ENCODE measurements at regions not wholly inside any gene's neighbourhood (a gene's known extent, or its start where the extent isn't known, plus 50 kb on each side); places are given as distances from the start of the nearest gene placed in this dataset.

DNA sequence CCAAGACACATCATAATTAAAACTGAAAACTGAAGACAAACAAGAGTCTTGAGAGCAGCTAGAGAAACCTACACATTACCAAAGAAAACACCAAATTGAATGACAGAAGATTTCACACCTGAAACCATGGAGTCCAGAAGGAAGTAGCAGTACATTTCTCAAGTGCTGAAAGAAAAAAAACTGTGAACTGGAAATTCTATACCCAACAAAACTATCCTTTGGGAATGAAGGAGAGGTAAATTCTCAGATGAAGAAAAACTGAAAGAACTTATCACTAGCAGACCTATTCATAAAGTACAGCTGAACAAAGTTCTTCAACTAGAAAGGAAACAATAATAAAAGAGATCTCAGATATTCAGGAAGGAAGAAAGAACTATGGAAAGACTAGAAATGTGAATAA, 198.7 kb upstream of the ZNF507 start:
- no peak overlapping the region for H3K4me3 ChIP-seq (ENCODE audit: low read depth in 1 of 3, low read length in 3 of 3)
- H3K4me1 ChIP-seq (ENCODE audit: control insufficient read depth in 4 of 4, insufficient read depth in 4 of 4, low read length in 3 of 4), result no peaks in the 10 kb centered on the region
- DNase-seq (ENCODE audit: low spot score), result no peak
- no peaks in the 10 kb centered on the region for H3K27me3 ChIP-seq (ENCODE audit: control insufficient read depth in 4 of 4, insufficient read depth in 4 of 4, low read length in 3 of 4)
- H3K36me3 ChIP-seq (ENCODE audit: control insufficient read depth in 4 of 4, insufficient read depth in 3 of 4, low read depth in 1 of 4, low read length in 3 of 4), result no peaks in the 10 kb centered on the region
- no peak overlapping the region for H3K27ac ChIP-seq (ENCODE audit: low read depth in 1 of 2, low read length in 2 of 2)
- TF ChIP-seq HNF4G (IDR thresholded peaks at IDR 0.05) (no peak), EGR1 (IDR thresholded peaks at IDR 0.05; ENCODE audit: low read depth in 2 of 2) (no peak), GABPA (IDR thresholded peaks at IDR 0.05 in 1 of 2, conservative IDR thresholded peaks at IDR 0.05 in 1 of 2) (no peak), FOXA2 (IDR thresholded peaks at IDR 0.05) (no peak), CTCF (IDR thresholded peaks at IDR 0.05; ENCODE audit: low read depth, low read length, missing input control) (no peak), RXRA (IDR thresholded peaks at IDR 0.05) (no peak), RAD21 (IDR thresholded peaks at IDR 0.05) (no peak), ZBTB33 (IDR thresholded peaks at IDR 0.05) (no peak), HNF4A (conservative IDR thresholded peaks at IDR 0.05) (no peak)
- TF ChIP-seq, protein P1, sequence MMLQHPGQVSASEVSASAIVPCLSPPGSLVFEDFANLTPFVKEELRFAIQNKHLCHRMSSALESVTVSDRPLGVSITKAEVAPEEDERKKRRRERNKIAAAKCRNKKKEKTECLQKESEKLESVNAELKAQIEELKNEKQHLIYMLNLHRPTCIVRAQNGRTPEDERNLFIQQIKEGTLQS (IDR thresholded peaks at IDR 0.05), result no peak
- no peak overlapping the region for H3K9ac ChIP-seq (ENCODE audit: low read depth in 1 of 2, low read length in 2 of 2)
- peaks cover 3 to 25% (median 10%) of the 10 kb centered on the region in 4 donors for H3K9me3 ChIP-seq (ENCODE audit: control insufficient read depth in 4 of 4, low read length in 3 of 4)

GRCh38 chr19:32150605-32151004, 194.8 kb upstream of the ZNF507 start:
- TF ChIP-seq ZBTB33 (IDR thresholded peaks at IDR 0.05) (no peak), JUND (IDR thresholded peaks at IDR 0.05) (no peak), RAD21 (IDR thresholded peaks at IDR 0.05) (no peak), GABPA (IDR thresholded peaks at IDR 0.05 in 1 of 2, conservative IDR thresholded peaks at IDR 0.05 in 1 of 2) (no peak), FOXA1 (IDR thresholded peaks at IDR 0.05) (no peak), YY1 (IDR thresholded peaks at IDR 0.05) (no peak), FOXA2 (IDR thresholded peaks at IDR 0.05) (no peak), CTCF (IDR thresholded peaks at IDR 0.05; ENCODE audit: low read depth, low read length, missing input control) (no peak), TAF1 (conservative IDR thresholded peaks at IDR 0.05) (no peak), EGR1 (IDR thresholded peaks at IDR 0.05; ENCODE audit: low read depth in 2 of 2) (no peak), MAX (IDR thresholded peaks at IDR 0.05) (no peak), HNF4A (conservative IDR thresholded peaks at IDR 0.05) (no peak), RXRA (IDR thresholded peaks at IDR 0.05) (no peak), HNF4G (IDR thresholded peaks at IDR 0.05) (no peak), SP1 (IDR thresholded peaks at IDR 0.05) (no peak)
- DNase-seq (ENCODE audit: low spot score), result no peak
- H3K27me3 ChIP-seq (ENCODE audit: control insufficient read depth in 4 of 4, insufficient read depth in 4 of 4, low read length in 3 of 4), result no peaks in the 10 kb centered on the region
- H3K9ac ChIP-seq (ENCODE audit: low read depth in 1 of 2, low read length in 2 of 2), result no peak overlapping the region
- peaks cover 0 to 21% (median 7%) of the 10 kb centered on the region in 4 donors for H3K9me3 ChIP-seq (ENCODE audit: control insufficient read depth in 4 of 4, low read length in 3 of 4)
- no peaks in the 10 kb centered on the region for H3K36me3 ChIP-seq (ENCODE audit: control insufficient read depth in 4 of 4, insufficient read depth in 3 of 4, low read depth in 1 of 4, low read length in 3 of 4)
- H3K27ac ChIP-seq (ENCODE audit: low read depth in 1 of 2, low read length in 2 of 2), result no peak overlapping the region
- H3K4me3 ChIP-seq (ENCODE audit: low read depth in 1 of 3, low read length in 3 of 3), result no peak overlapping the region
- no peaks in the 10 kb centered on the region for H3K4me1 ChIP-seq (ENCODE audit: control insufficient read depth in 4 of 4, insufficient read depth in 4 of 4, low read length in 3 of 4)
